AG09319 (cell line): ENCODE measurements at regions not wholly inside any gene's neighbourhood (a gene's known extent, or its start where the extent isn't known, plus 50 kb on each side); places are given as distances from the start of the nearest gene placed in this dataset.
"Not testable (repeated sequence)": the region's sequence is repeated elsewhere in the genome, so short reads cannot be mapped to it uniquely, and the experiment has no call there.

Experiments used
- DNase-seq: peaks from one replicate; pipeline ENCODE4 v3.0.0-alpha.2; 2010; ENCODE audit warnings: low read depth; ENCODE audit errors: extremely low read depth
- TF ChIP-seq, protein P1 (sequence below): IDR thresholded peaks from 2 replicates; pipeline ENCODE4 v1.5.1; 2011; ENCODE audit warnings: low read depth, mild to moderate bottlenecking, inconsistent platforms, low read length, moderate library complexity

DNA sequence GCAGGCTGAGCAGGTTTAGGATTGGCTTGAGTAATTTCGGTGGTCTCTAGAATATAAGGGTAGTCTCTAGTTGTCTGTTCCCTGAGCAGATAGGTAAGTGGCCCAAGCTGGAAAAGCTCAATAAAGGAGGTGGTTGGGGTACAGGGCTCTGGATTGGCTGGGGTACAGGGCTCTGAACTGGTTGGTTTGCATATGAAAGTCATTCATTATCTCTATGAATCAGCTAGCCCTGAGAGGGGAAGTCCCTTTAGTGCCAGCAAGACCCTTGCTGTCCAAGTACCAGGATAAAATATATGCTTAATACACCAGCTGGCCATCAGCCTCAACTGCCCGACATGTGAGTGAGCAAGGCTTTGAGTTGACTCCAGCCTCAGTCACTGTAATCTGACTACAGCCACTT lies 93.0 kb downstream of the ZBTB18 start:
- no peak for DNase-seq
- TF ChIP-seq, protein P1, sequence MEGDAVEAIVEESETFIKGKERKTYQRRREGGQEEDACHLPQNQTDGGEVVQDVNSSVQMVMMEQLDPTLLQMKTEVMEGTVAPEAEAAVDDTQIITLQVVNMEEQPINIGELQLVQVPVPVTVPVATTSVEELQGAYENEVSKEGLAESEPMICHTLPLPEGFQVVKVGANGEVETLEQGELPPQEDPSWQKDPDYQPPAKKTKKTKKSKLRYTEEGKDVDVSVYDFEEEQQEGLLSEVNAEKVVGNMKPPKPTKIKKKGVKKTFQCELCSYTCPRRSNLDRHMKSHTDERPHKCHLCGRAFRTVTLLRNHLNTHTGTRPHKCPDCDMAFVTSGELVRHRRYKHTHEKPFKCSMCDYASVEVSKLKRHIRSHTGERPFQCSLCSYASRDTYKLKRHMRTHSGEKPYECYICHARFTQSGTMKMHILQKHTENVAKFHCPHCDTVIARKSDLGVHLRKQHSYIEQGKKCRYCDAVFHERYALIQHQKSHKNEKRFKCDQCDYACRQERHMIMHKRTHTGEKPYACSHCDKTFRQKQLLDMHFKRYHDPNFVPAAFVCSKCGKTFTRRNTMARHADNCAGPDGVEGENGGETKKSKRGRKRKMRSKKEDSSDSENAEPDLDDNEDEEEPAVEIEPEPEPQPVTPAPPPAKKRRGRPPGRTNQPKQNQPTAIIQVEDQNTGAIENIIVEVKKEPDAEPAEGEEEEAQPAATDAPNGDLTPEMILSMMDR: no peak

DNA sequence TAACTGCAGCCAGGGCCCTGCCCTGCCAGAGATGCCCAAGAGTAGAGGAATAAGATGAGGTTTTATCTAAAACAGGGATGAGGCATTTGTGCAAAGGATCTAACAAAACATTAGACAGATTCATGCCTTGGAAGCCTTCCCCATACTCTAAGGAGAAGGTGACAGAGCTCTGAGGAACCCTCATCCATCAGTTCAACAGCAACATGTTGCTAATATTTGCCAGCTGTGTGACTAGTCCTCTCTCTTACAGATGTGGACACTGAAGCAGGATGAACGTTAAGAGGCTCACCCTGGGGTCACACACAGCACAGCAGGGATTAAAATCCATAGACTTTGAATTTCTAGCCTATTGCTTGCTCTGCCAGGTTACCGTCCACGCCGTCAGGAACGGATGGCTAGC lies 99.0 kb downstream of the ZBTB18 start:
- TF ChIP-seq, protein P1: no peak
- no peak for DNase-seq

DNA sequence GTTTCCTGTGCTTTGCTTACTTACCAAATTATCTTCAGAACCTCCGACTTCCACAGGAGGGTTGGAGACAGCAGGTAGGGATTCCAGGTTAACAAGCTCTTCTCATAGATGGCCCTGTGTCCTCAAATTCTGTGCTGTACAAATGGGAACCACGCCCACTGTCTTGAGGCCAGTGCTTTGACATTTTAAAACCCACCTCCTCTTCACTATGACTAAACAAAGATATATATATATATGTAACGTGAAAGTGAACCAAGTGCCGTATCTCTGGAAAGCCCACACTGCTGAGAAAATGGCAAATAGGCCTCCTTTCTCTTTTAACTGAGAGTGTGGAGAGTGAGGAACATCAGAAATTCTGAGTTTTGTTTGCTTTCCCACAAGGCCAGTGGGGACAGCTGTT lies 99.6 kb downstream of the ZBTB18 start:
- TF ChIP-seq, protein P1: no peak
- DNase-seq: no peak

DNA sequence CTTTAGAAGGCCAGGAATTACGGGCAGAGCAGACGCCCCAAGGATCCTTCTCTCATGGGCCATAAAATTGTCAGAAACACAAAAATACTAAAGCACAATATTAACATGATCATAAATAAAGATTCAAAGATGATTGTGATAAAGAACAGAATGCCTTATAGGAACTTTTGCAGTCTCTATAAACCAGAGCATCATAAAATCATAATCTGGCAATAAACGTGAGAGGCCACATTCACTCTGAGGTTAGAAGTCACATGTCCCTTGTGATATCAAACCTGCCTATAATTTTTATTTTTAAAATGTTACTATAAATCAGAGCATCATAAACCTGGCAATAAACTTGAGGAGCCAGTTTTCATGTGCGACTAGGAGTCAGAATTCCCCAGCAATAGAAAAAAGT lies 100.5 kb downstream of the ZBTB18 start:
- TF ChIP-seq, protein P1: no peak
- no peak for DNase-seq

DNA sequence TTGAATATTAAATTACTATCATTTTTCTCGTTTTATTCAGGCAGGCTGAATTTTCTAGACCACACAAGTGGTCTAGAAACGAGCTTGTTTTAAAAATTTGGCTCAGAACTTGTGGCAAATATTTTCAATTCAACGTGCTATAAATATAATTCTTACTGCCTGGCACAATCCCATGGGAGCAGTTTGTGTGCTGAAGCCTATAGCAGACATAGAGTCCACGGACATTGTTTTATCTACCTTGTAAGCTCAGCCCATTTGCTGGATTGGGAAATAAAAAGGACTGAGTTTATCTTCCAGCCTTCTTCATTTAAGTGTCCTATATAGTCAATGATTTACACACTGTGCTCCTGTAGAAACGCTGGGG lies 103.4 kb downstream of the ZBTB18 start:
- TF ChIP-seq, protein P1: no peak
- no peak for DNase-seq

DNA sequence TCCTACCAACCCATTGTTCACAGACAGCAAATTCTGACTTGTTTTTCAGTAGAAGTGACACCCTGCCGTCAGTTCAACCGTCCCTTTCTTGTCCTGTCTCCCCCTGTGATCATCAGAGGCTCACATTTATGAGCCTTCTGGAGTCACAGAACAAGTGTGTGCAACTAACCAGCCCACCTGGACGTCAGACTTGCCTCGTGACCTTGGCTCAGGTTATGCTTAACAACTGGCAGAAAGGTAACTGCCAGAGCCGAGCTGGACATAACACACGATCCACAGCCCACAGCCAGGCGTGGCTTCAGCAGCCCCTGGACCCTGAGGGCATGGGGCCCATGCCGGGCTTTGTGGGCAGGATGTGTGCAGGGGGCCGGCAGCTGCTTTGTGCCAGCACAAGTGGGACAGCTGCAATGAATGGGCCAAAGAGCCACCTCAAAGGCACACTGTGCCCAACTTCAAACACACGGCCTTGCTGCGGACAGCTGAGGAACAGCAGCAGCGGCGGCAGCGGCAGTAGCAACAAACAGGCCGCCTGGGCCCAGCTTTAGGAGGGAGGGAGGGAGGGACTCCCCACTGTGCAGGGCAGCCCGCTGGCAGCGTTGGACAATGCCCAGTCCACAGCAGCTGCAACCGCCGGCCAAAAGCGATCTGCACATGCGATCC lies 103.9 kb downstream of the ZBTB18 start:
- DNase-seq: no peak

DNA sequence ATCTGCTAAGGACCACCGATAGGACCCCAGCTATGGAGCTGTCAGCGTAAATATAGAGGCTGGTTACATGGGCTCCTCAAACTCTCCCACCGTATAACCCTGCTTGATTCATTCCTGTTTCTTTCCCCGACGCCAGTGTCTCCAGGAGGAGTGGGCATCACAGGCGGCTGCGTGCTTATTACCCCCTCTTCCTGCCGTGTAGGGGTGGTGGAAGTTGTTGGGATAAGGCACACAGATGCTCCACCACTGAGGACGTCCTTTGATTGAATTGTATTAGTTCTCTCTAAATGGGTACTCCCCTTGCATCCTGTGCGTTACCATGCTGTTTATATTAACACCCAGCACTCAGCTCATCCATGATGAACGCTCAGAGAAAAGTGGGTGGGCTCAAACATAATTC lies 104.6 kb downstream of the ZBTB18 start:
- DNase-seq: no peak
- TF ChIP-seq, protein P1: no peak

More for the DNA sequence above, 103.9 kb downstream of the ZBTB18 start:
- TF ChIP-seq, protein P1: no peak

DNA sequence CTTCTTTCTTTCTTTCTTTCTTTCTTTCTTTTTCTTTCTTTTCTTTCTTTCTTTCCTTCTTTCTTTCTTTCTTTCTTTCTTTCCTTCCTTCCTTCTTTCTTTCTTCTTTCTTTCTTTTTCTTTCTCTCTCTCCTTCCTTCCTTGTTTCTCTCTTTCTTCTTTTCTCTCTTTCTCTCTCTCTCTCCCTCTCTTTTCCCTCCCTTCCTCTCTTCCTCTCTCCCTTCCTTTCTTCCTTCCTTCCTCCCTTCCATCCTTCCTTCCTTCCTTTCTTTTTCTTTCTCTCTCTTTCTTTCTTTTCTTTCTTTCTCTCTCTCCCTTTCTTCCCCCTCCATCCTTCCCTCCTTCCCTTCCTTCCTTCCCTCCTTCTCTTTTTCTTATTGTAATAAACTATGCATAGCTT lies 105.5 kb downstream of the ZBTB18 start:
- DNase-seq: not testable (repeated sequence)
